ENCODE measurements at regions not wholly inside any gene's neighbourhood (a gene's known extent, or its start where the extent isn't known, plus 50 kb on each side); places are given as distances from the start of the nearest gene placed in this dataset.

GRCh38 chr12:75964150-75964549 lies 67.4 kb downstream of the PHLDA1 start (continued):
- no peak for TF ChIP-seq ZNF841 (CRISPR knock-in tag; IDR thresholded peaks at IDR 0.05; ENCODE audit: borderline replicate concordance)

- CTCF ChIA-PET (ENCODE audit: low intra/inter-chr PET ratio, low total read pairs), result no interaction called here
- H3K9me3 ChIP-seq (ENCODE audit: low read length), result no peaks in the 10 kb centered on the region
- in situ Hi-C loops (cut with HindIII; ENCODE audit: extremely low pct_ligation_motif_present, low pct_unique_long_range_greater_than_20kb), result no loop called here
- TF ChIP-seq MTA1 (CRISPR knock-in tag; IDR thresholded peaks at IDR 0.05; ENCODE audit: borderline replicate concordance), result no peak
- no peak for TF ChIP-seq HNRNPL (IDR thresholded peaks at IDR 0.05; ENCODE audit: low read depth, low read length)
- no peak for TF ChIP-seq SCMH1 (CRISPR knock-in tag; IDR thresholded peaks at IDR 0.05; ENCODE audit: borderline replicate concordance)
- no peak for TF ChIP-seq JARID2 (CRISPR knock-in tag; IDR thresholded peaks at IDR 0.05; ENCODE audit: insufficient replicate concordance)
- no peak for TF ChIP-seq BRCA1 (CRISPR knock-in tag; IDR thresholded peaks at IDR 0.05)
- TF ChIP-seq ZNF350 (CRISPR knock-in tag; IDR thresholded peaks at IDR 0.05; ENCODE audit: borderline replicate concordance, low read depth), result no peak
- TF ChIP-seq TEAD3 (CRISPR knock-in tag; optimal IDR thresholded peaks at IDR 0.05; ENCODE audit: borderline replicate concordance), result no peak
- TF ChIP-seq ZNF770 (CRISPR knock-in tag; IDR thresholded peaks at IDR 0.05), result no peak
- TF ChIP-seq ZNF256 (CRISPR knock-in tag; conservative IDR thresholded peaks at IDR 0.05), result no peak
- TF ChIP-seq ZFP82 (CRISPR knock-in tag; IDR thresholded peaks at IDR 0.05; ENCODE audit: borderline replicate concordance), result no peak
- TF ChIP-seq EZH2 (conservative IDR thresholded peaks at IDR 0.05; ENCODE audit: low read depth, low read length), result no peak
- no peak for TF ChIP-seq CREB3 (CRISPR knock-in tag; IDR thresholded peaks at IDR 0.05)
- no peak for TF ChIP-seq EHMT2 (IDR thresholded peaks at IDR 0.05; ENCODE audit: borderline replicate concordance, low read depth, low read length)
- no peak for TF ChIP-seq MTF2 (CRISPR knock-in tag; IDR thresholded peaks at IDR 0.05; ENCODE audit: borderline replicate concordance)
- TF ChIP-seq MAFF (IDR thresholded peaks at IDR 0.05; ENCODE audit: low read depth, low read length), result no peak
- no peak for TF ChIP-seq U2AF2 (IDR thresholded peaks at IDR 0.05; ENCODE audit: low read depth, low read length)
- TF ChIP-seq TRIM24 (CRISPR knock-in tag; IDR thresholded peaks at IDR 0.05), result no peak
- POLR2A ChIA-PET, result interaction anchor here (0.8 to 1.8 kb wide), 7 partner anchors 8 to 70 kb away, joined by 3 to 14 read pairs (median 3); partner anchors contain the start of gene PHLDA1
- H3K4me1 ChIP-seq (ENCODE audit: insufficient read depth, low read length), result peaks cover 49% of the 10 kb centered on the region
- no peaks in the 10 kb centered on the region for H3K27me3 ChIP-seq (ENCODE audit: control insufficient read depth in 1 of 2, insufficient read depth in 2 of 2, low read length in 2 of 2)
- DNase-seq (ENCODE audit: low spot score) (no peak), FAIRE-seq (no peak), ATAC-seq (no peak)
- intact Hi-C loops (cut with micrococcal nuclease; ENCODE audit: unreplicated experiment), result no loop called here
- 98% methylated on average over 3 of the region's 4 CpGs for WGBS (ENCODE audit: low lambda C conversion rate)
- no peak overlapping the region for H3K4me2 ChIP-seq (ENCODE audit: low read depth, low read length)
- H3K36me3 ChIP-seq (replicated peaks in 1 of 2; ENCODE audit: control insufficient read depth in 1 of 2, insufficient read depth in 2 of 2, low read length in 2 of 2), result no peaks in the 10 kb centered on the region
- no peak overlapping the region for H3K4me3 ChIP-seq (replicated peaks in 1 of 3; ENCODE audit: insufficient read depth in 1 of 3, low read depth in 2 of 3, low read length in 3 of 3)
- no peak overlapping the region for H3K27ac ChIP-seq (ENCODE audit: extremely low read length, insufficient read depth, low read length)
- H4K20me1 ChIP-seq (ENCODE audit: insufficient read depth, low read length), result no peaks in the 10 kb centered on the region
- no TSS peak for BruUV-seq (replicated peaks)
- no peak overlapping the region for H2AFZ ChIP-seq (ENCODE audit: low read length)
- H3K79me2 ChIP-seq (ENCODE audit: insufficient read depth, low read length), result no peaks in the 10 kb centered on the region
- no peak overlapping the region for H3K9ac ChIP-seq (ENCODE audit: insufficient read depth, low read depth, low read length)
Measured at GRCh38 chr12:75961878-75962277, 69.7 kb downstream of the PHLDA1 start.
